Left lung (tissue), 4 donors: ENCODE measurements at regions not wholly inside any gene's neighbourhood (a gene's known extent, or its start where the extent isn't known, plus 50 kb on each side); places are given as distances from the start of the nearest gene placed in this dataset.

ENCODE experiments used
- ATAC-seq: fragments of 200-7000 bp; cut with Tn5 transposase; one replicate; pipeline ENCODE4 v1.9.1; 2020; ENCODE audit warnings: moderate library complexity
- DNase-seq, 4 donors: peaks; one replicate each; pipeline ENCODE4 v3.0.0-alpha.2; 2013 to 2020
- H3K27ac ChIP-seq, 2 donors: fragments of 200-600 bp; sonication (generic) in 1 of 2; one replicate each; pipeline versions ENCODE4 v1.5.0 to v1.8.0; 2020 to 2021
- H3K27me3 ChIP-seq, 2 donors: fragments of 200-600 bp; sonication (generic) in 1 of 2; one replicate each; pipeline versions ENCODE4 v1.5.0 to v1.8.0; 2020 to 2021
- H3K36me3 ChIP-seq, 2 donors: fragments of 200-600 bp; sonication (generic) in 1 of 2; one replicate each; pipeline versions ENCODE4 v1.5.0 to v1.8.0; 2020 to 2021
- H3K4me1 ChIP-seq, 2 donors: fragments of 200-600 bp; one replicate each; pipeline ENCODE4 v1.8.0; 2021
- H3K4me3 ChIP-seq, 2 donors: fragments of 200-600 bp; sonication (generic) in 1 of 2; one replicate each; pipeline versions ENCODE4 v1.5.0 to v1.8.0; 2020 to 2021; ENCODE audit warnings: mild to moderate bottlenecking in 1 of 2
- H3K9me3 ChIP-seq, 2 donors: fragments of 200-600 bp; sonication (generic) in 1 of 2; one replicate each; pipeline versions ENCODE4 v1.5.0 to v1.8.0; 2020 to 2021
- intact Hi-C, 2 donors: fragments of 100-400 bp; cut with DNase I; formaldehyde crosslinking; loops; one replicate each; pipeline versions ENCODE4 v1.11.2 to v1.14.2; 2022
- TF ChIP-seq, protein P1 (sequence below), 2 donors: fragments of 200-600 bp; sonication (generic) in 1 of 2; IDR thresholded peaks; one replicate each; pipeline versions ENCODE4 v1.5.0 to v1.8.0; 2021; ENCODE audit warnings: antibody characterized with exemption in 2 of 2
- donor health status: DM: no; HTN: yes; CAD: no.
- donor health status: DM: no; HTN: no; CAD: no.

- TF ChIP-seq, protein P1, sequence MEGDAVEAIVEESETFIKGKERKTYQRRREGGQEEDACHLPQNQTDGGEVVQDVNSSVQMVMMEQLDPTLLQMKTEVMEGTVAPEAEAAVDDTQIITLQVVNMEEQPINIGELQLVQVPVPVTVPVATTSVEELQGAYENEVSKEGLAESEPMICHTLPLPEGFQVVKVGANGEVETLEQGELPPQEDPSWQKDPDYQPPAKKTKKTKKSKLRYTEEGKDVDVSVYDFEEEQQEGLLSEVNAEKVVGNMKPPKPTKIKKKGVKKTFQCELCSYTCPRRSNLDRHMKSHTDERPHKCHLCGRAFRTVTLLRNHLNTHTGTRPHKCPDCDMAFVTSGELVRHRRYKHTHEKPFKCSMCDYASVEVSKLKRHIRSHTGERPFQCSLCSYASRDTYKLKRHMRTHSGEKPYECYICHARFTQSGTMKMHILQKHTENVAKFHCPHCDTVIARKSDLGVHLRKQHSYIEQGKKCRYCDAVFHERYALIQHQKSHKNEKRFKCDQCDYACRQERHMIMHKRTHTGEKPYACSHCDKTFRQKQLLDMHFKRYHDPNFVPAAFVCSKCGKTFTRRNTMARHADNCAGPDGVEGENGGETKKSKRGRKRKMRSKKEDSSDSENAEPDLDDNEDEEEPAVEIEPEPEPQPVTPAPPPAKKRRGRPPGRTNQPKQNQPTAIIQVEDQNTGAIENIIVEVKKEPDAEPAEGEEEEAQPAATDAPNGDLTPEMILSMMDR (IDR thresholded peaks at IDR 0.05) = no peak
- H3K9me3 ChIP-seq = peaks cover 0 to 4% of the 10 kb centered on the region in 2 donors
- no peaks in the 10 kb centered on the region for H3K27me3 ChIP-seq
- H3K4me1 ChIP-seq = no peaks in the 10 kb centered on the region
- intact Hi-C loops = no loop called here
- ATAC-seq (no peak), DNase-seq (no peak)
- H3K4me3 ChIP-seq = no peak overlapping the region
- no peak overlapping the region for H3K27ac ChIP-seq
- no peaks in the 10 kb centered on the region for H3K36me3 ChIP-seq
Observed at GRCh38 chr4:96912716-96913115, 1072.8 kb downstream of the PDHA2 start.

DNA sequence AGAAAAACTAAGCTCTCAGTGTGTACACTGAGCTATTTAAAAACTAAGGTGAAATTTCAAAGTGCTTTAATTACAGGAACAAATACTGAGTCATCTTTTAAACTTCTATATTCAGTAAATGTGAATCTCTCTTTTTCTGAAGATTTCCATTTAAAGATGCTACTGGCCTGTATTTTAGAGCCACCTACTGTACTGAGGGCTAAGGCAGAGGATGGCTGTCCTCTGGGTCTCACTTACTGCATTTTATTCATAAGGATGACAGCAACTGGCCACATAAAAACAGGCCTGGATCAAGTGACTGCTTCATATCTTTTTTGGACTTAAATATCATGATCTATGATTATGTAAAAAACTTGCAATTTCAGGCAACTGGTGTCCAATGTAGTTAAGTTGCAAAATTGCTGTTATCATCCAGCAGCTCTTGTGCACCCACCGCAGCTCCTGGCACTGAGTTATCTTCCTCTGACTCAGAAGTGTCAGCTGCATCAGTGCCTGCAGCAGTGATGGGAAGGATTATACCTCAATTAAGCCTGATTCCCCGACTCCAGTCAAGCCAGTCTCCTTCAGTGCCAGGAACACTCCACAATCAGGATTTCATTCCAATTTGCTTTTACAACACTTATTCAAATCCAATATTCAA lies 1073.7 kb downstream of the PDHA2 start:
- Histone ChIP-seq H3K27ac (no peak overlapping the region), H3K9me3 (peaks cover 0 to 4% of the 10 kb centered on the region in 2 donors), H3K4me1 (no peaks in the 10 kb centered on the region), H3K27me3 (no peaks in the 10 kb centered on the region), H3K4me3 (no peak overlapping the region), H3K36me3 (no peaks in the 10 kb centered on the region)
- ATAC-seq = no peak
- intact Hi-C loops = no loop called here
- TF ChIP-seq, protein P1 (IDR thresholded peaks at IDR 0.05) = no peak
- DNase-seq = peak in 2 of 4 donors; percentile 1 to 3

DNA sequence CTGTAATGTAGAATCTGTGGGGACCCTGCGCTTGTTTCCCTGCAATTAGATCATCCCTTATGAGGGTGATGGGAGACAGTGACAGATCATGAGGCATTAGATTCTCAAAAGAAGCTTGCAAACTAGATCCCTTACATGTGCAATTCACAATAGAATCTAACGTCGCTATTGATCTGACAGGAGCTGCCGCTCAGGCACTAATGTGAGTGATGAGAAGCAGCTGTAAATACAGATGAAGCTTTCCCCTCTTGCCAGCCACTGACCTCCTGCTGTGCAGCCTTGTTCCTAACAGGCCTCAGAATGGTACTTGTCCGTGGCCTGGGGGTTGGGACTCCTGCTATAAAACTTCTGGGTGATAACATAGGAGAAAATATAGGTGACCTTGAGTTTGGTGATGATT lies 1076.8 kb downstream of the PDHA2 start:
- Histone ChIP-seq H3K27me3 (no peaks in the 10 kb centered on the region), H3K9me3 (peaks cover 0 to 4% of the 10 kb centered on the region in 2 donors), H3K4me1 (no peaks in the 10 kb centered on the region), H3K4me3 (no peak overlapping the region), H3K36me3 (no peaks in the 10 kb centered on the region), H3K27ac (no peak overlapping the region)
- no peak for DNase-seq
- intact Hi-C loops = no loop called here
- no peak for ATAC-seq
- TF ChIP-seq, protein P1 (IDR thresholded peaks at IDR 0.05) = no peak

GRCh38 chr4:96936886-96937285 lies 1097.0 kb downstream of the PDHA2 start:
- intact Hi-C loops = no loop called here
- no peak overlapping the region for H3K27ac ChIP-seq
- DNase-seq (no peak), ATAC-seq (no peak)
- no peaks in the 10 kb centered on the region for H3K4me1 ChIP-seq
- H3K4me3 ChIP-seq = no peak overlapping the region
- no peaks in the 10 kb centered on the region for H3K27me3 ChIP-seq
- no peaks in the 10 kb centered on the region for H3K9me3 ChIP-seq
- no peaks in the 10 kb centered on the region for H3K36me3 ChIP-seq
- TF ChIP-seq, protein P1 (IDR thresholded peaks at IDR 0.05) = no peak

GRCh38 chr4:96946552-96946951 lies 1106.7 kb downstream of the PDHA2 start:
- H3K4me1 ChIP-seq = no peaks in the 10 kb centered on the region
- TF ChIP-seq, protein P1 (IDR thresholded peaks at IDR 0.05) = no peak
- no peak overlapping the region for H3K27ac ChIP-seq
- DNase-seq = no peak
- H3K9me3 ChIP-seq = no peaks in the 10 kb centered on the region
- ATAC-seq = no peak
- H3K36me3 ChIP-seq = no peaks in the 10 kb centered on the region
- no peak overlapping the region for H3K4me3 ChIP-seq
- no peaks in the 10 kb centered on the region for H3K27me3 ChIP-seq
- intact Hi-C loops = no loop called here
